Keratinocyte (primary cell): ENCODE measurements at regions not wholly inside any gene's neighbourhood (a gene's known extent, or its start where the extent isn't known, plus 50 kb on each side); places are given as distances from the start of the nearest gene placed in this dataset.

Source experiments
- DNase-seq: peaks from one replicate; pipeline ENCODE4 v3.0.0-alpha.2; 2011; ENCODE audit warnings: low read depth, missing footprints, low spot score
- FAIRE-seq: peaks from 2 replicates; lab custom pipeline; 2011; peaks lifted over from hg19 to GRCh38; lab: Jason Lieb, UNC
- H2AFZ ChIP-seq: 2 replicates; pipeline ENCODE4 v1.6.0; 2012; ENCODE audit warnings: low read length, control low read depth, inconsistent platforms; ENCODE audit not compliant: control insufficient read depth
- H3K27ac ChIP-seq: 2 replicates; pipeline ENCODE4 v1.5.1; 2011; ENCODE audit warnings: low read length; ENCODE audit not compliant: control insufficient read depth, insufficient read depth
- H3K27me3 ChIP-seq: 3 replicates; pipeline ENCODE4 v1.6.0; 2011; ENCODE audit warnings: low read length; ENCODE audit not compliant: control insufficient read depth, insufficient read depth; ENCODE audit errors: extremely low read depth
- H3K36me3 ChIP-seq, 2 experiments: 2 replicates in 1 of 2; 3 replicates in 1 of 2; pipeline ENCODE4 v1.5.1; 2011; ENCODE audit warnings: low read length in 2 of 2, mild to moderate bottlenecking in 1 of 2; ENCODE audit not compliant: control insufficient read depth in 2 of 2, insufficient read depth in 2 of 2; ENCODE audit errors: extremely low read depth in 1 of 2
- H3K4me1 ChIP-seq: 3 replicates; pipeline ENCODE4 v1.5.1; 2011; ENCODE audit warnings: low read length; ENCODE audit not compliant: control insufficient read depth, insufficient read depth; ENCODE audit errors: extremely low read depth
- H3K4me2 ChIP-seq: 3 replicates; pipeline ENCODE4 v1.6.0; 2011; ENCODE audit warnings: low read depth, low read length; ENCODE audit not compliant: control insufficient read depth, insufficient read depth; ENCODE audit errors: extremely low read depth
- H3K4me3 ChIP-seq, 3 experiments: fragments of 200-600 bp in 1 of 3; sonication (generic) in 1 of 3; 2 replicates in 2 of 3; 3 replicates in 1 of 3; pipeline ENCODE4 v1.5.1; 2011 to 2016; ENCODE audit warnings: low read length in 3 of 3, mild to moderate bottlenecking in 3 of 3, control low read depth in 2 of 3, inconsistent platforms in 1 of 3, low read depth in 1 of 3, mixed read lengths in 1 of 3, mixed run types in 1 of 3, moderate library complexity in 1 of 3; ENCODE audit not compliant: control insufficient read depth in 2 of 3, insufficient read depth in 2 of 3; ENCODE audit errors: extremely low read depth in 1 of 3
- H3K79me2 ChIP-seq: 2 replicates; pipeline ENCODE4 v1.6.0; 2012; ENCODE audit warnings: low read length; ENCODE audit not compliant: control insufficient read depth, insufficient read depth
- H3K9ac ChIP-seq: 3 replicates; pipeline ENCODE4 v1.6.0; 2011; ENCODE audit warnings: low read length; ENCODE audit not compliant: control insufficient read depth, insufficient read depth; ENCODE audit errors: extremely low read depth
- H3K9me1 ChIP-seq: 3 replicates; pipeline ENCODE4 v1.6.0; 2011; ENCODE audit warnings: low read length; ENCODE audit not compliant: control insufficient read depth, insufficient read depth; ENCODE audit errors: extremely low read depth
- H3K9me3 ChIP-seq: 2 replicates; pipeline ENCODE4 v1.5.1; 2012; ENCODE audit warnings: low read depth, low read length; ENCODE audit not compliant: control insufficient read depth
- H4K20me1 ChIP-seq: 3 replicates; pipeline ENCODE4 v1.6.0; 2011; ENCODE audit warnings: low read length; ENCODE audit not compliant: control insufficient read depth, insufficient read depth; ENCODE audit errors: extremely low read depth
- EZH2 ChIP-seq: IDR thresholded peaks from one replicate; pipeline ENCODE4 v1.6.1; 2012; ENCODE audit warnings: inconsistent platforms, mild to moderate bottlenecking, low read length, moderate library complexity
- dilution Hi-C: fragments of 300-500 bp; cut with MboI; formaldehyde crosslinking; loops from one replicate; pipeline ENCODE4 v1.7.0; 2020; ENCODE audit warnings: low sequenced_read_pairs; ENCODE audit not compliant: extremely low pct_ligation_motif_present
- TF ChIP-seq, protein P1 (sequence below), 3 experiments: IDR thresholded peaks in 1 of 3; conservative IDR thresholded peaks in 1 of 3; optimal IDR thresholded peaks in 1 of 3; 2 replicates in 2 of 3; 3 replicates in 1 of 3; pipeline versions ENCODE3 to v1.5.1; 2011; ENCODE audit warnings: low read length in 3 of 3, mild to moderate bottlenecking in 3 of 3, moderate library complexity in 2 of 3, control low read depth in 1 of 3, inconsistent platforms in 1 of 3; ENCODE audit not compliant: insufficient read depth in 2 of 3; ENCODE audit errors: extremely low read depth in 1 of 3

DNA sequence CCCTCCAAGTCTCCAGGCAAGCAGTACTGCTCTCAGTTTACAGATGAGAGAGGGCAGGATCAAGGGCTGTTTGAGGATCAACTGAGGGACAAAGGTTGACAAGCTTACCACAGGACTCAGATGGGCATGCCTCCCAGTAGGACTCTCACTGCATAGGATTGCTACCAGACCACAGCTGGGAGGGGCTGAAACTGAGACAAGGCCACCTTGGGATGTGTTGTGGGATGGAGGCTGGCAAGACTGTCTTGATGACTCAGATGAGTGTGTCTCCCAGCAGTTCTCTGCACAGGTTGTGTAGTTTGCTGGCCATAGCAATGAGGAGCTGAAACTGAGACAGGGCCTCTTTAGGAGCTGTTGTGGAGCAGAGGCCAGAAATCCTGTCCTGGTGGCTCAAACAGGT is 222.2 kb upstream of the IRX1 start:
- H2AFZ ChIP-seq, result no peak overlapping the region
- no peak for FAIRE-seq
- dilution Hi-C loops, result no loop called here
- DNase-seq, result no peak
- H3K79me2 ChIP-seq, result no peaks in the 10 kb centered on the region
- no peaks in the 10 kb centered on the region for H3K36me3 ChIP-seq
- no peaks in the 10 kb centered on the region for H3K27me3 ChIP-seq
- H3K9me1 ChIP-seq, result no peaks in the 10 kb centered on the region
- no peak overlapping the region for H3K4me2 ChIP-seq
- no peak overlapping the region for H3K9ac ChIP-seq
- H3K4me3 ChIP-seq, result no peak overlapping the region
- TF ChIP-seq, protein P1, sequence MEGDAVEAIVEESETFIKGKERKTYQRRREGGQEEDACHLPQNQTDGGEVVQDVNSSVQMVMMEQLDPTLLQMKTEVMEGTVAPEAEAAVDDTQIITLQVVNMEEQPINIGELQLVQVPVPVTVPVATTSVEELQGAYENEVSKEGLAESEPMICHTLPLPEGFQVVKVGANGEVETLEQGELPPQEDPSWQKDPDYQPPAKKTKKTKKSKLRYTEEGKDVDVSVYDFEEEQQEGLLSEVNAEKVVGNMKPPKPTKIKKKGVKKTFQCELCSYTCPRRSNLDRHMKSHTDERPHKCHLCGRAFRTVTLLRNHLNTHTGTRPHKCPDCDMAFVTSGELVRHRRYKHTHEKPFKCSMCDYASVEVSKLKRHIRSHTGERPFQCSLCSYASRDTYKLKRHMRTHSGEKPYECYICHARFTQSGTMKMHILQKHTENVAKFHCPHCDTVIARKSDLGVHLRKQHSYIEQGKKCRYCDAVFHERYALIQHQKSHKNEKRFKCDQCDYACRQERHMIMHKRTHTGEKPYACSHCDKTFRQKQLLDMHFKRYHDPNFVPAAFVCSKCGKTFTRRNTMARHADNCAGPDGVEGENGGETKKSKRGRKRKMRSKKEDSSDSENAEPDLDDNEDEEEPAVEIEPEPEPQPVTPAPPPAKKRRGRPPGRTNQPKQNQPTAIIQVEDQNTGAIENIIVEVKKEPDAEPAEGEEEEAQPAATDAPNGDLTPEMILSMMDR (optimal IDR thresholded peaks at IDR 0.05 in 1 of 3, IDR thresholded peaks at IDR 0.05 in 1 of 3, conservative IDR thresholded peaks at IDR 0.05 in 1 of 3; ENCODE audit: extremely low read depth in 1 of 3, insufficient read depth in 2 of 3, low read length in 3 of 3), result no peak
- no peak for TF ChIP-seq EZH2
- no peaks in the 10 kb centered on the region for H3K4me1 ChIP-seq
- H3K27ac ChIP-seq, result no peak overlapping the region
- H4K20me1 ChIP-seq, result no peaks in the 10 kb centered on the region
- peaks cover 1% of the 10 kb centered on the region for H3K9me3 ChIP-seq

DNA sequence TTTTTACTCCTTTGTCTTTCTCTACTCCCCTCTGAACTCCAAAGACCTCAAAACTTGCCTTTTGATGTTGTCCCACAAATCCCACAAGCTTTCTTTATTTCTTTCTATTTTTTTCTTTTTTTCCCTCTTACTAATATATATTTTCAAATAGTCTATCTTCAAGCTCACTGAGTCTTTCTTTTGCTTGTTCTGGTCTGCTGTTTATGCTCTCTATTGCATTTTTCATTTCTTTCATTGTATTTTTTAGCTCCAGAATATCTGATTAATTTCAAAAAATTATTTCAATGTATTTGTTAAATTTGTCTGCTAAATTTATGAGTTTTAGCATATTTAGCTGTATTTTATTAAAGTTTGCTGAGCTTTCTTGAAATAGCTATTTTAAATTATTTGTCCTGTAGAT is 223.3 kb upstream of the IRX1 start:
- Histone ChIP-seq H3K27me3 (no peaks in the 10 kb centered on the region), H2AFZ (no peak overlapping the region), H4K20me1 (no peaks in the 10 kb centered on the region), H3K4me1 (no peaks in the 10 kb centered on the region), H3K27ac (no peak overlapping the region), H3K4me2 (no peak overlapping the region), H3K4me3 (no peak overlapping the region), H3K9me3 (peaks cover 1% of the 10 kb centered on the region), H3K9me1 (no peaks in the 10 kb centered on the region), H3K36me3 (no peaks in the 10 kb centered on the region), H3K79me2 (no peaks in the 10 kb centered on the region), H3K9ac (no peak overlapping the region)
- dilution Hi-C loops, result no loop called here
- FAIRE-seq, result no peak
- no peak for DNase-seq
- TF ChIP-seq EZH2, result no peak
- TF ChIP-seq, protein P1 (optimal IDR thresholded peaks at IDR 0.05 in 1 of 3, IDR thresholded peaks at IDR 0.05 in 1 of 3, conservative IDR thresholded peaks at IDR 0.05 in 1 of 3; ENCODE audit: extremely low read depth in 1 of 3, insufficient read depth in 2 of 3, low read length in 3 of 3), result no peak
